GM19351 (cell line): ENCODE measurements at regions not wholly inside any gene's neighbourhood (a gene's known extent, or its start where the extent isn't known, plus 50 kb on each side); places are given as distances from the start of the nearest gene placed in this dataset.

Experiments
- ATAC-seq: cut with Tn5 transposase; IDR thresholded peaks from one replicate; pipeline ENCODE4 v1.9.1; 2021; ENCODE audit warnings: mild to moderate bottlenecking, moderate library complexity; ENCODE audit not compliant: unreplicated experiment

DNA sequence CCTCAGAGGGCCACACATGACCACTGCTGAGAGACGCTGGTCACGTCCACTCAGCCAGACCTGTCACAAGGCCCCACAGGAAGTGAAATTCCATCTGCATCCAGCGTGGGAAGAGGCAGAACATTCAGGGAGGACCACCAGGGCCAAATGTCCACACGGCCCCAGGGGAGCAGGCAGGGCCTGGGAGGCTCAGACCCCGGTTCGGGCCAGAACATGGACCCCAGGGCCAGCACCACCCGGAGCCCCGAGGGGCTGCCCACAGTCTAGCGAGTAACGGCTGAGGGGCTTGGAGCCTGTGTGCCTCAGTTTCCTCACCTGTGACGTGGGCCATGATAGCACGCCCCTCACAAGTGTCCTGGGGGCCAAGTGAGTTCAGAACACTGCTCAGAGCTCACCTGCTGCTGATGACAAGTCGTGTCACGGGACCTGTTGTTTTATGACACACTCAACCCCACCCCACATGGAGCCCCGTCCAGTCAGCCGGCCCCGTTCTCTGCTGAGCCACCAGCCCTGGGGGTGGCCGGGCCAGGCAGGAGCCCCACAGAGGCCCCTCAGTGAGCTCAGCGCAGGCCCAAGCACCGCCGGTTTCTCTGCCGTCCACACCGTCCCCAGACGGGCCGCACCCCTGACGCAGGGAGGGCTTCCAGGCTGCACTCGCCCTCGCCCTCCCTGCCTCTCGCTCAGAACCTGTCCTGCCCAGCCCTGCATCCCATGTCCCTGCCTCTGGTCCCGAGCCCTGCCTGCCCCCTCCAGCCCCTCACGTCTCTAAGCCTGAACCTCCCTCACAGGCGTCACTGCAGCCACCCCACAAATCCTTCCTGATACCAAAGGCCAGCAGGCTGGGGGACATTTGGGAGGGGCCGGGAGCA is 79.5 kb upstream of the GALNT9 start:
- no peak for ATAC-seq

DNA sequence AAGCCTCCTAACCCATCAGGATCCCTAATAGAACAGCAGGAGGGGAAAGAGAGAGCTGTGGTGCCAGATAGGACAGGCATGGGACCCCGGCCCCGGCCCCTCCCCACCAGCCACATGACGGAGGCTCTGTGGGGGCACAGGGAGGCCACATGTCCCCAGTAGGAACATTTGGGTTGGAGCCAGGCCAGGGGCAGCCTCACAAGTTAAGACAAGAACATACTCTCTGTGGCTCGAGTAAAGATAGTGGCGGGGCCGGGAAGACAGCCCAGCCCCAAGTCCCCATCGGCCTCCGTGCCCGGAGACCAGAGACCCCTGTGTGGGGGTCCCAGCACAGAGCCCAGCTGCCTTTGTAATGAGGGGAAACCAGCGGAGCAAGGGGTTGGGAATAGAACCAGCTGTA is 78.6 kb upstream of the GALNT9 start:
- ATAC-seq = no peak

DNA sequence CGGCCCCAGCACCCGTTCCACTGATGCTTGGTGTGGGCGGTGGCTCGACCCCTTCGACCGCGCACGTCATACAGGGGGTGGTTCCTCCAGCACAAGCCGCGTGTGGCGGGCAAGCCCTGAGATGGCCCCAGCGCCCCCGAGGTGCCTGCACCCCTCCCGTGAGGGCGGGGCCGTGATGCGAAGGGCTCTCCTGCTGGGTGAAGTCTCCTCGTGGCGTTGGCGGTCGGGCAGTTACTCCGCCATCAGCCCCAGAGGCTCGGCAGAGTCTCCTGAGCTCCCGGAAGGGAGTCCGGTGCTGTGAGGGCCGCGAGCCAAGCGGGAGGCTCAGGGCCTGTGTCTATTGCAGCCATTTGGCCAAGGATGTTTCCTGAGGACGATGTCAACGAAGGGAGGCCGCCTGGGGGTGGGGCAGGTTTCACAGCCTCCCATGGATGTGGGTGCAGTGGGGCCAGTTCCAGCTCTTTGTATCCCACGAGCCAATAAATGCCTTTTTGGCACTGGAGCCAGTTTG is 78.1 kb upstream of the GALNT9 start:
- ATAC-seq = no peak

DNA sequence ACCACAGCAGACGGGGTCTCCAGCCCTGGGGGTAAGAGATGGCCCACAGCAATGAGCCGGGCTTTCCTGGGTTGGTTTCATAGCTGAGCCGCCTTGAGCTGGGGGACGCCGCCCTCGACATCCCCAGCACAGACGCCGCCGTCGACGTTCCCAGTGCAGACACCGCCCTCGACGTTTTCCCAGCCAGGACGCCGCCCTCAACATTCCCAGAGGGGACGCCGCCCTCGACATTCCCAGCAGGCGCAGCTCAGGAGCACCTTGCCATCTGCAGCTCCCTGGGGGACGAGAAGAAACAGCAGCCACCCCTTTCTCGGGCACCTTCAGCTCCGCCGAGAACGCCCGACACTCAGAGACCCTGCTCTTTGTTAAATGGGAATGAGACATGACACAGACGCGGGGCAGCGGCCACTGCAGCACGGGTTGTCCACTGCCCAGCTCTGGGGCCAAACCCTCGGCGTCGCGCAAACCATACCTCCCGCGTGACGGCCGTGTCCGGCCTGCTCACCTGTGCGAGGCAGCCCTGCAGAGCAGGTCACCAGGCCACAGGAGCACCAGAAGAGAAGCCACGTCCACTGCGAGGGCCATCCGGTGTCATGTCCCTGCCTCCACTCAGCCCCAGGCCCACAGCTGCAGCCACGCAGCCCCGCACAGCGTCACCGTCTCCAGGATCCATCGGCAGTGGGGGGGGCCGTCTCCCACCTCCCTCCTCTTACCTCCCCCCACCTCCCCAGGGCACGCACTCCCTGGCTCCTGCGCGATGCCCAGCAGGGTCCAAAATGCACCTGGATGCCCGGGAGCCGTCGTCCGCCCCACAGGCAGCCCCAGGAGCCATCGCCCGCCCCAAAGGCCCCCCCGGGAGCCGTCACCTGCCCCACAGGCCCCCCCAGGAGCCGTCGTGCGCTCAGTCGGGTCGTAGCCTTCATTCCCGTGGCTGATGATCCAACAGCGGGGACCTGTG is 77.4 kb upstream of the GALNT9 start:
- no peak for ATAC-seq

DNA sequence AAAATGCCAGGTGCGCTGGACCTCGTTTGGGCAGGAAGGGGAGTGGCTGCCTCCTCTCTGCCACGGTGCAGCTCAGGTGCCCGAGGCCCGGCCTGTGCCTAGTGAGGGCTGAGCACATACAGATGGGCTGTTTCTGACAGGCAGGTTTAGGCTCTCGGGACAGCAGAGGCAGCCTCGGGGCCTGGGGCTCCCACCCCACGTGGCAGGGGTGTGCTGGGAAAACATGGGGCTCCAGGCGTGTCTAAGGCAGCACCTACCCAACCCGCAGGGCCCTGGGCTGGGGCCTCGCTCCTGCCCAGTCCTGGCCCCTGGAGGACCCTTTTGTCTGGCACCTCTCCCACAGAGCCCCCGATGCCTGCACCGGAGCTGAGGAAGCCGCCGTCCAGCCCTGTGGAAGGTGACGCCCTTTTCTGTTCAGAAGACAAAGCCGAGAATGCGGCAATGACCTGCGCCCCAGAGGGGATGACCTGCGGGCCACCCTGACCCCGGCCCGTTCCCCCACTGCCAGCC is 76.4 kb upstream of the GALNT9 start:
- ATAC-seq = no peak

DNA sequence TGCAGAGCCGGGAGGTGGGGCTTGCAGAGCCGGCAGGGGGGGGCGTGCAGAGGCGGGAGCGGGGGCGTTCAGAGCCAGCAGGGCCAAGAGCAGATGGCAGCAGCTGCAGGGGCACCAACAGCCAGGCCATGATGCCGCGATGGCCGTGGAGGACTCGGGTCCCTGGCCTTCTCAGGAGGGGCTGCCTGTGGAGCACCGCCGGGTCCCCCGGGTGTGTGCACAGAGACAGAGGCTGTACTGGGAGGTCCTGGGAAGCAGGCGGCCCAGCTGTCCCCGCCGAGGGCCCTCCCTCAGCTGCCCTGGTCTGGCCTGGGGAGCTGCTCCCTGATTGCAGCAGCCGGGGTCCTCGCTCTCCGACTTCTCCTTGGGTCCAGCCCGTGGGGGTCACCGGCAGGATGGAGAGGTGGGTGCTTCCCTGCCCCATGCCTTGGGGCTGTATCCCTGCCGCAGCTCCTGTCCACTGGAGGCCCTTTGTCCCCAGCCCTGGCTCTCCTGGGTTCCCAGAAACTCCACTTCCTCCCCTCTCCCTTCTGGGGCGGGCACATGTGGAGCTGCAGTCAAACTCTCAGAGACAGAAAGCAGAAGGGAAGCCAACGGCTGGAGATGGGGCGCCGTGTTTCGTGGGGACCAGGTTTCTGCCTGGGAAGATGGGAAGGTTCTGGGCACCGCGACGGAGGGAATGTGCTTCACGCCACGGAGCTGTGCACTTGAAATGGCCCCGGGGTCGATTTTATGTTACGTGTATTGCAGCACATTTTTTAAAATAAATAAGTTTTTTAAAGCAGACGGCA is 75.8 kb upstream of the GALNT9 start:
- no peak for ATAC-seq

DNA sequence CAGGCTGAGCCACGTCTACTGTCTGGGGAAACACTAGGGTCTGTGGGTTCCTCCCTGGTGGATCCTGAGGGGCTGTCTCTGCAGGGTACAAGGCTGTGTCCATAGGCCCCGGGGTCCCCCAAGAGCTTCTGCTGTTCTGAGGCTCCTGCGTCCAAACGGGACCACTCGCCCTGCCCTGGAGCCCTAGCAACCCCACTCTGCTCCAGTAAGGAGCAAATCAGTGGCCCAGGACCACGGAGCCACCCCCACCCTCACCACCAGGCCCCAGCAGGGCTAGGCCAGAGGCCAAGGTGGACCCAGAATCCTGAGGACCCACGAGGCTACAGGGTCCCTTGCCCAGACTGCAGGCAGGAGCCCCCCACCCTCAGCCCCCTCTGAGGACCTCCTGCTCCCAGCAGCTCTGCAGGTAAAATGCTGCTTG is 75.1 kb upstream of the GALNT9 start:
- ATAC-seq = no peak

DNA sequence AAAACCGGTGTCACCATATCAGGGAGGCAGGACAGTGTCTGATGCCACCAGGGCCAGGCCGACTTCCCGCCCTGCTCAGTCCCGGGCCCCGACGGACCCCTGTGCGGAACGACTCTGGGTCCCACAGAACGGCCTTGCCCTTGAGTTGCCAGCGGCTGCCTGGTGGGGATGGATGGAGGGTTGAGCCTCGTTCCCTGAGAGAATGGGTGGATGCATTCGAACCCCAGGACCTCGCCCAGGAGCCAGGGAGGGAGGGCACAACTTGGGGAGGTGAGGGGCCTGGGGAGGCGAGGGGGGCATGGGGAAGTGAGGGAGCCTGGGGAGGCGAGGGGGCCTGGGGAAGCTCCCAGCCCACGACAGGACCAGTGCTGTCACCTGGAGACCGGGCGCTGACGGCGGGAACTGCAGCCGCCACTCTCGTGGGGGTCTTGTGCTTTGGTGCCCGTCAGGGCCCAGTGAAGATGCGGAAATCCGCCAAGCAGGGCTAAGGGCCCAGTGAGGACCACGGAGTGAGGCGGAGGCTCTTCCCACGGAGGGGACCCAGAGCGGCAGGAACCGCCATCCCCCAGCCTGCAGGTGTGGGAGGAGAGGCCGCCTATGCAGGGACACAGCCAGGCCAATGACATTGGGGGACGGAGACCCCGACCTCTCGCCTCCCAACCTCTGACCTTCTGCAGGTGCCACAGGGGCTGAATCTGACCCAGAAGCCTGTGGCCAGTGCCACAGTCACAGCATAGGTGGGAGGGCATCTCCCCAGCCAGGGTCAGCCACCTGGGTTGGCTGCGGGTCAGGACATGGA is 74.4 kb upstream of the GALNT9 start:
- no peak for ATAC-seq

DNA sequence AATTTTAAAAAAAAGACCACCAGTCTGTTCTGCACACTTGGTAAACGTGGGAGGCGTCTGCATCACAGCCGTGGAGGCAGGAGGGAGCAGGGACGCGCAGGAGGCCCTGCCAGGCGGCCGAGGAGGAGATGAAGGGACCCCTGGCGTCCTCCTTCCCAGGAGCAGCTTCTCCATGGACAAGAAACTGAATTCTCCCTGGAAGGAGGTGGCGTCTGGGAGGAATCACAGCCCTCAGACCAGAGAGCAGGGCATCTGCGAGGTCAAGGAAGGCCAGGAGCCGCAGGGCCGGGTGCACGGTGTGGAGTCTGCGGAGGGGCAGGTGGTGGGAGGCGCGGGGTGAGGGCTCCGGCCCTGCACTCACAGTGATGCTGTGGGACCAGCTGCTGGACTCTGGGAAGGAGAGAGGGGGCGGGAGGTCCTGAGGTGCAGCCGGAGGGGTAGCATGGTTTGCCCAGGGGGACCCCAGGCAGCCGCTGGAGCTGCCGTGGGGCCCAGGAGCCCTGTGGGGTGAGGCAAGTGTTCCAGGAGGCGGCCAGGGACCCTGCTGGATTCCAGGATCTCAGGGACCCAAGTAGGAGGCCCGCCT is 73.5 kb upstream of the GALNT9 start:
- ATAC-seq = no peak

DNA sequence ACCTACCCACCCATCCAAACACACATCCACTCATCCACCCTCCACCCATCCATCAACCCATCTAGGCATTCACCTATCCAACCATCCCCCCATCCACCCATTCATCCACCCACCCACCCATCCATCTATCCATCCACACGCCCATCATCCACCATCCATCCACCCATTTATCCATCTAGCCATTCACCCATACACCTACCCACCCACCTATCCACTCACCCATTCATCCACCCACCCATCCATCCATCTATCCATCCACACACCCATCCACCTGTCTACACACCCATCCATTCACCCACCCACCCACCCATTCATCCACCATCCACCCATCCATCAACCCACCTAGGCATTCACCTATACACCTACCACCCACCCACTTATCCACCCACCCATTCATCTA is 72.6 kb upstream of the GALNT9 start:
- no peak for ATAC-seq

DNA sequence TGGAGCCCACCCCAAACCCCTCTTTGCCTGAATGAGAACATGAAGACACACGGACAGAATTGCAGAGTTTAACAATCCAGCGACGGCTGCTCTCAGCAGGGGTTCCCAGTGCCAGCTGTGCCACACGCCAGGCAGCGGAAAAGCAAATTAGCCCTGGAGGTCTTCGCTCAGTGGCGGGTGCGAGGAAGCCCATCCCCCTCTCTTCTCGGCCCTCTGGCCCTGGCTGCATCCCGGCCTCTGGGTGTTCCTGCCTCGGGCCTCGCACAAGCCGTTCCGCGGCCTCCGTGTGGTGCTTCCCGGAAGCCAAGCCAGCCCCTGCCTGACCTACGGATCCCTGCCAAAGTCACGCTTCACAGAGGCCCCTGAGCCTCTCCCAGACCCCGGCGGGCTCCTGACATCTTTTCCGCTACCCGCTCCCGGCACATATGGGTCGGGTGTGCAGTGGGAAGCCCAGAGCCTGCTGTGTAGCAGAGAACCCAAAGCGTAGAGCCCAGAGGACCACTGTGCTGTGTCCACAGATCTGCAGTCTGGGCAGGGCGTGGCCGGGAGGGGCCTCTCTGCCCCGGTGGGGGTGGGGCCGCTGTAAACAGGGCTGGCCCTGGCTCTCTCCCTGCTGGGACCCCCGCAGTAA is 70.7 kb upstream of the GALNT9 start:
- no peak for ATAC-seq

DNA sequence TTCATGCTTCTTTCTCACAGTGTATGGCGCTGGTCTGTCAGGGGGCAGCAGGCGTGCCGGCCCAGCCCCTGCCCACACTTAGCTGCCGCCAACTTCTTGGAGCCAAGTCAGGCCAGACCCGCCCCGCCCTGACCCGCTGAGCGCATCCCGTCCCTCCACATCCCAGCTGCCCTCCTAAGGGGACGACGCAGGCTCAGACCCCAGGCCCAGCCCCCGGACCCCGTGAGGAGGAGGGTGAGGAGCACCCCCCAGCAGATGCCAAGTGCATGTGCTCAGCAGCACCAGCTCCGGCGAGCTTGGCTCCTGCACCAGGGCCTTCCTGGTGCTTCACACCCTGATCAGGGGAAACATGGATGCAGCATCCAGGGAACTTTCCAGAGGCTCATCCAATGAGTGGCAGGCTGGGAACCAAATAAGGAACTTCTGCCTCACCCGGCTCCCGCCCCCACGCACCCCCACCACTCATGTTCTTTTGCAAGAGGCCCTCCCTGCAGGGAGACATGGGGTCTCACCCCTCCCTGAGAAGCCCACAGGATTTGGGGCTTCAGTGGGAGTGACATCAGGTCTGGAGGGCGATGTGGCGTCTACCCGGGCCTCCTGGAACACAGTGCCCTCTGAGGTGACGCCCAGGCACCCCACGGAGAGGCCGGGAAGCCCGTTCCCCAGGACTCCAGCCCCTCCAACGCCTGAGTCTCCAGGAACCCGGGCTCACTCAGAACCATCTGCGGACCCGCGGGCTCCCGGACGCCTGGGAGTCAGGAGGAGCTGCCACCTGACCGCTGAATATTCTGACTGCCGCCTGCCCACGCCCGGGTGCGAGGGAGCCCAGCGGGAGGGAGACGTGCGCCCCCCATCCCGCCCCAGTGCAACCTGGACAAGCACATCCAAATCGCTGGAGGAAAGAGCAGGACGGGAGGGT is 70.0 kb upstream of the GALNT9 start:
- ATAC-seq = no peak

DNA sequence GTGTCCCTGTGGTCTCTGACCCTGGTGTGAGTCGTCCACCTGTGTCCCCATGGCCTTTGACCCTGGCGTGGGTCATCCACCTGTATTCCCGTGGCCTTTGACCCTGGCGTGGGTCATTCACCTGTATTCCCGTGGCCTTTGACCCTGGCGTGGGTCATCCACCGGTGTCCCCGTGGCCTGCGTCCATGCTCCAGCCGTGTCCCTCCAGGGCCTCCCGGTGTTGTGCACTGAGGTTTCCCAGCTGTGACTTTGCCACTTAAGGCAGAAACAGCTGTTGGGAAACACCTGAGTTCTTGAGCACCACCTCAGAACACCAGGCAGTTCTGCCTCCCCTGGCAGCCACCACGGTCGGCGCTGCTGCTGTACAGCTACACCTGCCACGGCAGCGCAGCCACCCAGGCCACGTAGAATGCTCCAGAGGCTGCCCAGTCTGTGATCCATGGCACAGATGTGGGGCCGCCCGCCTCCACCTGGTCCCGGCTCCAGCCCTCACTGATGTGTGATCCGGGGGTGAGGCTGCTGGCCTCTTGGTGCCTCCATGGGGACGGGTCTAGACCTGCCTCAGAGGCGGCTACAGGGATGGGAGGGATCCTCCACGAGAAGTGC is 69.1 kb upstream of the GALNT9 start:
- ATAC-seq = no peak

DNA sequence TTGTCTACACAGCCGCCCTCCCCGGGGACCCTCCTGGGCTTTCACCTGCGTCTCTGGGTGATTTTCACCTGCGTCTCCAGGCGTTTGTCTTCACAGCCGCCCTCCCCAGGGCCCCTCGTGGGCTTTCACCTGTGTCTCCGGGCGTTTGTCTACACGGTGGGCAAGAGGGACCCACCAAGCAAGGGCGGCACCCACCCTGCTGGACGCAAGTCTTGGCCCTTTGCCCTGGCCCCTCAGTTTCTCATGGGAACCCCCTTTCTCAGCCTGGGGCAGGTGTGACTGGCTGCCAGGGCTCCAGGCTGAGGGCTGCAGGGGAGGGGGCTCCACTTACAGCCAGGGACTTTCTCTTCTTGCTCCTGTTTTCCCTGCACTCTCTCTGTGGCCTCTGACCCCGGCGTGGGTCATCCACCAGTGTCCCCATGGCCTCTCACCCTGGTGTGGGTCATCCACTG is 68.6 kb upstream of the GALNT9 start:
- no peak for ATAC-seq

DNA sequence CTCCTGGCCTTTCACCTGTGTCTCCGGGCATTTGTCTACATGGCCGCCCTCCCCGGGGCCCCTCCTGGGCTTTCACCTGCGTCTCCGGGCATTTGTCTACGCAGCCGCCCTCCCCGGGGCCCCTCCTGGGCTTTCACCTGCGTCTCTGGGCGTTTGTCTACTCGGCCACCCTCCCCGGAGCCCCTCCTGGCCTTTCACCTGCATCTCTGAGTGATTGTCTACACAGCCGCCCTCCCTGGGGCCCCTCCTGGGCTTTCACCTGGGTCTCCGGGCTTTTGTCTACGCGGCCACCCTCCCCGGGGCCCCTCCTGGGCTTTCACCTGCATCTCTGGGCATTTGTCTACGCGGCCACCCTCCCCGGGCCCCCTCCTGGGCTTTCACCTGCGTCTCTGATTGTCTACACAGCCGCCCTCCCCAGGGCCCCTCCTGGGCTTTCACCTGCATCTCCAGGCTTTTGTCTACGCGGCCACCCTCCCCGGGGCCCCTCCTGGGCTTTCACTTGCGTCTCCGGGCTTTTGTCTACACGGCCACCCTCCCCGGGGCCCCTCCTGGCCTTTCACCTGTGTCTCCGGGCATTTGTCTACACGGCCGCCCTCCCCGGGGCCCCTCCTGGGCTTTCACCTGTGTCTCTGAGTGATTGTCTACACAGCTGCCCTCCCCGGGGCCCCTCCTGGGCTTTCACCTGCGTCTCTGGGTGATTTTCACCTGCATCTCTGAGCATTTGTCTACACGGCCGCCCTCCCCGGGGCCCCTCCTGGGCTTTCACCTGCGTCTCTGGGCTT is 68.0 kb upstream of the GALNT9 start:
- no peak for ATAC-seq

DNA sequence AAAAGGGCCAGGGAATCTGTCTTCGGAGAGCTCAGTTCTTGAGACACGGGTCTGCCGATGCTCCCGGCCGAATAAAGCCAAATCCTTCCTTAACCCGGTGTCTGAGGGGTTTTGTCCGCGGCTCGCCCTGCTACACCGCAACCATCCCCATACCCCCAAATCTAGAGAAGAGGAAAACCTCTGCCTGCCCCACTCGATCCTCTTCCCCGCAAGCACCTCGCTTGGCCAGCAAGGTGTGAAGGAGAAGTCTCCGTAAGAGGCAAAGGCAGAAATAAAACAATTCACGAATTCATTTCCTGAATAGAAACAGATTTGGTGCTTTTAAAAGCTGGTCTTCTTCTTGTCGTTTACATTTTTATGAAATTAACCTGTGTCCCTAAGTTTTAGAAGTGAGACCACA is 67.3 kb upstream of the GALNT9 start:
- ATAC-seq = no peak

DNA sequence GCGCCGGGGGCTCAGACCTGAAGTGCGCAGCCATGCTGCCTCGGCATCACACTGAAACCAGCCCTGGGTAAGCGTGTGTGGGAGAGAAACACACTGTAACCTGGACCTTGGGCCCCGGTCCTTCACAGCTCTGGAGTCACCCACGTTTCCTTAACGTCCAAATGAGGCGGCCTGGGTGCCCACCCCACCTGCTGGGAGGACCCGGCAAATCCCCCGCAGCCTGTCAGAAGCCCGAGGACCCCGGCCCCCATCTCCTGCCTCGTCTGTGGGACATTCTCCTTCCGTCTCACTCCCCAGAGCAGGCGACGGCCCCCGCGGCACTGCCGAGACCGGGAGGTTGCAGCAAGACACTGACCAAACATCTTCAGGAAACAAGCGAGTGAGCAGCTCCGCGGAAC is 66.5 kb upstream of the GALNT9 start:
- ATAC-seq = no peak
